SK-N-SH treated with all-trans-retinoic acid at 6 μM for 48 hours (cell line): ENCODE measurements at regions not wholly inside any gene's neighbourhood (a gene's known extent, or its start where the extent isn't known, plus 50 kb on each side); places are given as distances from the start of the nearest gene placed in this dataset.

Experiments
- ATAC-seq: fragments of 200-7000 bp; cut with Tn5 transposase; 3 replicates; pipeline ENCODE4 v1.9.1; 2020; ENCODE audit warnings: mild to moderate bottlenecking, moderate library complexity
- ARNTL ChIP-seq: fragments of 450-650 bp; formaldehyde crosslinking; IDR thresholded peaks from 2 replicates; pipeline ENCODE4 v1.5.0; 2020; ENCODE audit warnings: low read depth, mild to moderate bottlenecking, moderate library complexity, borderline replicate concordance
- BACH2 ChIP-seq: fragments of 250-450 bp; sonication (Bioruptor Pico); IDR thresholded peaks from 2 replicates; pipeline ENCODE4 v1.9.0; 2021; ENCODE audit warnings: mild to moderate bottlenecking, borderline replicate concordance
- CSDC2 ChIP-seq: fragments of 250-450 bp; sonication (Bioruptor Pico); IDR thresholded peaks from 2 replicates; pipeline ENCODE4 v1.5.0; 2020; ENCODE audit warnings: mild to moderate bottlenecking, moderate library complexity
- ESRRG ChIP-seq: fragments of 250-450 bp; sonication (Bioruptor Pico); IDR thresholded peaks from 2 replicates; pipeline ENCODE4 v1.6.1; 2021; ENCODE audit warnings: mild to moderate bottlenecking
- GLIS3 ChIP-seq: fragments of 250-450 bp; sonication (Bioruptor Pico); IDR thresholded peaks from 2 replicates; pipeline ENCODE4 v1.5.0; 2020; ENCODE audit warnings: mild to moderate bottlenecking, moderate library complexity
- ISL1 ChIP-seq: fragments of 250-450 bp; sonication (Bioruptor Pico); IDR thresholded peaks from 2 replicates; pipeline ENCODE4 v2.1.2; 2022; ENCODE audit warnings: mild to moderate bottlenecking, moderate library complexity
- OSR1 ChIP-seq: fragments of 250-450 bp; sonication (Bioruptor Pico); IDR thresholded peaks from 2 replicates; pipeline ENCODE4 v1.8.0; 2022; ENCODE audit warnings: moderate library complexity, mild to moderate bottlenecking, inconsistent platforms
- PATZ1 ChIP-seq: fragments of 250-450 bp; sonication (Bioruptor Pico); IDR thresholded peaks from 2 replicates; pipeline ENCODE4 v1.8.0; 2020; ENCODE audit warnings: mild to moderate bottlenecking, moderate library complexity, borderline replicate concordance
- PPARA ChIP-seq: fragments of 250-450 bp; sonication (Bioruptor Pico); IDR thresholded peaks from 2 replicates; pipeline ENCODE4 v1.5.0; 2020; ENCODE audit warnings: mild to moderate bottlenecking, borderline replicate concordance
- RARB ChIP-seq: fragments of 250-450 bp; sonication (Bioruptor Pico); IDR thresholded peaks from 2 replicates; pipeline ENCODE4 v1.8.0; 2021; ENCODE audit warnings: mild to moderate bottlenecking, moderate library complexity
- SNAI2 ChIP-seq: fragments of 250-450 bp; sonication (Bioruptor Pico); IDR thresholded peaks from 2 replicates; pipeline ENCODE4 v1.5.0; 2020; ENCODE audit warnings: mild to moderate bottlenecking, moderate library complexity
- TCF4 ChIP-seq: fragments of 250-450 bp; sonication (Bioruptor Pico); IDR thresholded peaks from 2 replicates; pipeline ENCODE4 v1.8.0; 2021; ENCODE audit warnings: mild to moderate bottlenecking, moderate library complexity, borderline replicate concordance
- TOX ChIP-seq: fragments of 250-450 bp; sonication (Bioruptor Pico); IDR thresholded peaks from 2 replicates; pipeline ENCODE4 v1.8.0; 2021; ENCODE audit warnings: mild to moderate bottlenecking, moderate library complexity, borderline replicate concordance
- TSHZ2 ChIP-seq: fragments of 250-450 bp; sonication (Bioruptor Pico); IDR thresholded peaks from 2 replicates; pipeline ENCODE4 v1.5.0; 2020; ENCODE audit warnings: mild to moderate bottlenecking, moderate library complexity
- ZC3H10 ChIP-seq: fragments of 250-450 bp; sonication (Bioruptor Pico); IDR thresholded peaks from 2 replicates; pipeline ENCODE4 v1.5.1; 2021; ENCODE audit warnings: mild to moderate bottlenecking, moderate library complexity
- ZFP3 ChIP-seq: fragments of 250-450 bp; sonication (Bioruptor Pico); IDR thresholded peaks from 2 replicates; pipeline ENCODE4 v1.5.0; 2020; ENCODE audit warnings: mild to moderate bottlenecking, moderate library complexity
- ZFP30 ChIP-seq: fragments of 450-650 bp; formaldehyde crosslinking; IDR thresholded peaks from 2 replicates; pipeline ENCODE4 v1.5.0; 2022; ENCODE audit warnings: mild to moderate bottlenecking, moderate library complexity
- ZNF565 ChIP-seq: fragments of 450-650 bp; formaldehyde crosslinking; conservative IDR thresholded peaks from 2 replicates; pipeline ENCODE4 v1.5.0; 2020; ENCODE audit warnings: low read depth, mild to moderate bottlenecking, moderate library complexity
- ZNF70 ChIP-seq: fragments of 450-650 bp; formaldehyde crosslinking; IDR thresholded peaks from 2 replicates; pipeline ENCODE4 v1.5.0; 2020; ENCODE audit warnings: mild to moderate bottlenecking, moderate library complexity
- ZNF8 ChIP-seq: fragments of 450-650 bp; formaldehyde crosslinking; IDR thresholded peaks from 2 replicates; pipeline ENCODE4 v1.5.0; 2020; ENCODE audit warnings: mild to moderate bottlenecking, moderate library complexity
- TF ChIP-seq, protein P1 (sequence below): fragments of 250-450 bp; sonication (Bioruptor Pico); IDR thresholded peaks from 2 replicates; pipeline ENCODE4 v1.5.1; 2020; ENCODE audit warnings: low read depth, mild to moderate bottlenecking, moderate library complexity
- TF ChIP-seq, protein P2 (sequence below): fragments of 250-450 bp; sonication (Bioruptor Pico); IDR thresholded peaks from 2 replicates; pipeline ENCODE4 v1.8.0; 2021; ENCODE audit warnings: low read depth, mild to moderate bottlenecking, moderate library complexity, borderline replicate concordance
- TF ChIP-seq, protein P3 (sequence below): fragments of 250-450 bp; sonication (Bioruptor Pico); IDR thresholded peaks from 2 replicates; pipeline ENCODE4 v1.5.1; 2021; ENCODE audit warnings: mild to moderate bottlenecking, moderate library complexity

- TF ChIP-seq ZNF70 (CRISPR knock-in tag) = no peak
- TF ChIP-seq TCF4 = no peak
- TF ChIP-seq, protein P1, sequence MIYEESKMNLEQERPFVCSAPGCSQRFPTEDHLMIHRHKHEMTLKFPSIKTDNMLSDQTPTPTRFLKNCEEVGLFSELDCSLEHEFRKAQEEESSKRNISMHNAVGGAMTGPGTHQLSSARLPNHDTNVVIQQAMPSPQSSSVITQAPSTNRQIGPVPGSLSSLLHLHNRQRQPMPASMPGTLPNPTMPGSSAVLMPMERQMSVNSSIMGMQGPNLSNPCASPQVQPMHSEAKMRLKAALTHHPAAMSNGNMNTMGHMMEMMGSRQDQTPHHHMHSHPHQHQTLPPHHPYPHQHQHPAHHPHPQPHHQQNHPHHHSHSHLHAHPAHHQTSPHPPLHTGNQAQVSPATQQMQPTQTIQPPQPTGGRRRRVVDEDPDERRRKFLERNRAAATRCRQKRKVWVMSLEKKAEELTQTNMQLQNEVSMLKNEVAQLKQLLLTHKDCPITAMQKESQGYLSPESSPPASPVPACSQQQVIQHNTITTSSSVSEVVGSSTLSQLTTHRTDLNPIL (CRISPR knock-in tag) = no peak
- no peak for TF ChIP-seq RARB (CRISPR knock-in tag)
- TF ChIP-seq BACH2 (CRISPR knock-in tag) = no peak
- TF ChIP-seq, protein P2, sequence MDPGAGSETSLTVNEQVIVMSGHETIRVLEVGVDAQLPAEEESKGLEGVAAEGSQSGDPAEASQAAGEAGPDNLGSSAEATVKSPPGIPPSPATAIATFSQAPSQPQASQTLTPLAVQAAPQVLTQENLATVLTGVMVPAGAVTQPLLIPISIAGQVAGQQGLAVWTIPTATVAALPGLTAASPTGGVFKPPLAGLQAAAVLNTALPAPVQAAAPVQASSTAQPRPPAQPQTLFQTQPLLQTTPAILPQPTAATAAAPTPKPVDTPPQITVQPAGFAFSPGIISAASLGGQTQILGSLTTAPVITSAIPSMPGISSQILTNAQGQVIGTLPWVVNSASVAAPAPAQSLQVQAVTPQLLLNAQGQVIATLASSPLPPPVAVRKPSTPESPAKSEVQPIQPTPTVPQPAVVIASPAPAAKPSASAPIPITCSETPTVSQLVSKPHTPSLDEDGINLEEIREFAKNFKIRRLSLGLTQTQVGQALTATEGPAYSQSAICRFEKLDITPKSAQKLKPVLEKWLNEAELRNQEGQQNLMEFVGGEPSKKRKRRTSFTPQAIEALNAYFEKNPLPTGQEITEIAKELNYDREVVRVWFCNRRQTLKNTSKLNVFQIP (CRISPR knock-in tag) = no peak
- no peak for TF ChIP-seq SNAI2 (CRISPR knock-in tag)
- no peak for TF ChIP-seq TSHZ2 (CRISPR knock-in tag)
- no peak for TF ChIP-seq PATZ1 (CRISPR knock-in tag)
- TF ChIP-seq, protein P3, sequence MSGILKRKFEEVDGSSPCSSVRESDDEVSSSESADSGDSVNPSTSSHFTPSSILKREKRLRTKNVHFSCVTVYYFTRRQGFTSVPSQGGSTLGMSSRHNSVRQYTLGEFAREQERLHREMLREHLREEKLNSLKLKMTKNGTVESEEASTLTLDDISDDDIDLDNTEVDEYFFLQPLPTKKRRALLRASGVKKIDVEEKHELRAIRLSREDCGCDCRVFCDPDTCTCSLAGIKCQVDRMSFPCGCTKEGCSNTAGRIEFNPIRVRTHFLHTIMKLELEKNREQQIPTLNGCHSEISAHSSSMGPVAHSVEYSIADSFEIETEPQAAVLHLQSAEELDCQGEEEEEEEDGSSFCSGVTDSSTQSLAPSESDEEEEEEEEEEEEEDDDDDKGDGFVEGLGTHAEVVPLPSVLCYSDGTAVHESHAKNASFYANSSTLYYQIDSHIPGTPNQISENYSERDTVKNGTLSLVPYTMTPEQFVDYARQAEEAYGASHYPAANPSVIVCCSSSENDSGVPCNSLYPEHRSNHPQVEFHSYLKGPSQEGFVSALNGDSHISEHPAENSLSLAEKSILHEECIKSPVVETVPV (CRISPR knock-in tag) = no peak
- TF ChIP-seq ZFP3 (CRISPR knock-in tag) = no peak
- TF ChIP-seq ZNF8 (CRISPR knock-in tag) = no peak
- TF ChIP-seq OSR1 (CRISPR knock-in tag) = no peak
- TF ChIP-seq TOX (CRISPR knock-in tag) = no peak
- TF ChIP-seq ZC3H10 = no peak
- no peak for TF ChIP-seq ZNF565
- TF ChIP-seq ISL1 (CRISPR knock-in tag) = no peak
- TF ChIP-seq PPARA (CRISPR knock-in tag) = no peak
- TF ChIP-seq ZFP30 (CRISPR knock-in tag) = no peak
- TF ChIP-seq CSDC2 = no peak
- ATAC-seq = no peak
Measured at GRCh38 chrX:117335209-117335608, 781.4 kb downstream of the KLHL13 start.

GRCh38 chrX:117327373-117327772, 789.2 kb downstream of the KLHL13 start:
- TF ChIP-seq OSR1 (CRISPR knock-in tag) (no peak), ZNF8 (CRISPR knock-in tag) (no peak), ZFP3 (CRISPR knock-in tag) (no peak), ZFP30 (CRISPR knock-in tag) (no peak), GLIS3 (CRISPR knock-in tag) (no peak), ZC3H10 (no peak), BACH2 (CRISPR knock-in tag) (no peak), CSDC2 (no peak), PPARA (CRISPR knock-in tag) (no peak), ZNF70 (CRISPR knock-in tag) (no peak), ISL1 (CRISPR knock-in tag) (no peak), ZNF565 (no peak), PATZ1 (CRISPR knock-in tag) (no peak), ESRRG (CRISPR knock-in tag) (no peak), ARNTL (CRISPR knock-in tag) (no peak), TOX (CRISPR knock-in tag) (no peak)
- TF ChIP-seq, protein P1 (CRISPR knock-in tag) = no peak
- no peak for ATAC-seq
